Mesothelial cell of epicardium (in vitro differentiated cells): ENCODE measurements at regions not wholly inside any gene's neighbourhood (a gene's known extent, or its start where the extent isn't known, plus 50 kb on each side); places are given as distances from the start of the nearest gene placed in this dataset.

Experiments
- DNase-seq, 2 experiments: peaks; one replicate each; pipeline ENCODE4 v3.0.0; 2021; ENCODE audit warnings: low spot score in 2 of 2; ENCODE audit not compliant: unreplicated experiment in 2 of 2
- H3K27ac Mint-ChIP-seq: 2 replicates; pipeline ENCODE4 v1.8.0; 2021; ENCODE audit warnings: mixed read lengths
- H3K27me3 Mint-ChIP-seq: 2 replicates; pipeline ENCODE4 v1.8.0; 2021; ENCODE audit warnings: low read depth, mixed read lengths
- H3K36me3 Mint-ChIP-seq: 2 replicates; pipeline ENCODE4 v1.8.0; 2021; ENCODE audit warnings: mixed read lengths
- H3K4me1 Mint-ChIP-seq: 2 replicates; pipeline ENCODE4 v1.8.0; 2021; ENCODE audit warnings: mixed read lengths
- H3K4me3 Mint-ChIP-seq: 2 replicates; pipeline ENCODE4 v1.8.0; 2021; ENCODE audit warnings: mild to moderate bottlenecking, moderate library complexity, mixed read lengths
- H3K9me3 Mint-ChIP-seq: 2 replicates; pipeline ENCODE4 v1.8.0; 2021; ENCODE audit warnings: mixed read lengths
- CTCF ChIP-seq: fragments of 200-600 bp; sonication (generic); IDR thresholded peaks from one replicate; pipeline ENCODE4 v1.5.0; 2021; ENCODE audit warnings: antibody characterized with exemption; ENCODE audit not compliant: unreplicated experiment

GRCh38 chr5:110159202-110159601 is 469.5 kb downstream of the MAN2A1 start:
- H3K4me3 Mint-ChIP-seq, result no peak overlapping the region
- no peaks in the 10 kb centered on the region for H3K9me3 Mint-ChIP-seq
- H3K27ac Mint-ChIP-seq, result no peak overlapping the region
- H3K4me1 Mint-ChIP-seq, result peaks cover 12% of the 10 kb centered on the region
- no peaks in the 10 kb centered on the region for H3K36me3 Mint-ChIP-seq
- DNase-seq, result no peak
- no peak for TF ChIP-seq CTCF
- no peaks in the 10 kb centered on the region for H3K27me3 Mint-ChIP-seq

- DNase-seq, result no peak
- Mint-ChIP-seq H3K9me3 (no peaks in the 10 kb centered on the region), H3K4me3 (no peak overlapping the region), H3K27ac (no peak overlapping the region), H3K27me3 (no peaks in the 10 kb centered on the region), H3K4me1 (peaks cover 12% of the 10 kb centered on the region), H3K36me3 (no peaks in the 10 kb centered on the region)
- no peak for TF ChIP-seq CTCF
Observed at GRCh38 chr5:110161162-110161561, 471.4 kb downstream of the MAN2A1 start.

GRCh38 chr5:110165366-110165765 is 475.6 kb downstream of the MAN2A1 start:
- H3K4me1 Mint-ChIP-seq, result peaks cover 12% of the 10 kb centered on the region
- H3K9me3 Mint-ChIP-seq, result peaks cover 2% of the 10 kb centered on the region
- no peak overlapping the region for H3K4me3 Mint-ChIP-seq
- DNase-seq, result no peak
- no peaks in the 10 kb centered on the region for H3K27me3 Mint-ChIP-seq
- no peak overlapping the region for H3K27ac Mint-ChIP-seq
- no peak for TF ChIP-seq CTCF
- H3K36me3 Mint-ChIP-seq, result no peaks in the 10 kb centered on the region

GRCh38 chr5:110167384-110167783 is 477.7 kb downstream of the MAN2A1 start:
- H3K9me3 Mint-ChIP-seq, result peaks cover 15% of the 10 kb centered on the region
- no peak for DNase-seq
- H3K36me3 Mint-ChIP-seq, result no peaks in the 10 kb centered on the region
- no peak overlapping the region for H3K4me3 Mint-ChIP-seq
- no peaks in the 10 kb centered on the region for H3K27me3 Mint-ChIP-seq
- no peaks in the 10 kb centered on the region for H3K4me1 Mint-ChIP-seq
- TF ChIP-seq CTCF, result no peak
- no peak overlapping the region for H3K27ac Mint-ChIP-seq

GRCh38 chr5:110169461-110169860 is 479.7 kb downstream of the MAN2A1 start:
- H3K27ac Mint-ChIP-seq, result no peak overlapping the region
- DNase-seq, result no peak
- H3K4me1 Mint-ChIP-seq, result no peaks in the 10 kb centered on the region
- no peak overlapping the region for H3K4me3 Mint-ChIP-seq
- H3K36me3 Mint-ChIP-seq, result no peaks in the 10 kb centered on the region
- H3K9me3 Mint-ChIP-seq, result peaks cover 15% of the 10 kb centered on the region
- H3K27me3 Mint-ChIP-seq, result no peaks in the 10 kb centered on the region
- no peak for TF ChIP-seq CTCF

GRCh38 chr5:110177729-110178128 is 488.0 kb downstream of the MAN2A1 start:
- peaks cover 6% of the 10 kb centered on the region for H3K4me1 Mint-ChIP-seq
- H3K27me3 Mint-ChIP-seq, result no peaks in the 10 kb centered on the region
- H3K9me3 Mint-ChIP-seq, result peaks cover 3% of the 10 kb centered on the region
- H3K4me3 Mint-ChIP-seq, result no peak overlapping the region
- no peak for TF ChIP-seq CTCF
- H3K27ac Mint-ChIP-seq, result no peak overlapping the region
- DNase-seq, result no peak
- H3K36me3 Mint-ChIP-seq, result no peaks in the 10 kb centered on the region
